Stimulated activated CD4-positive, alpha-beta T cell treated with anti-CD3 and anti-CD28 coated beads, TNF-alpha, amount 100 ng/mL, for 48 hours (primary cell): ENCODE measurements at regions not wholly inside any gene's neighbourhood (a gene's known extent, or its start where the extent isn't known, plus 50 kb on each side); places are given as distances from the start of the nearest gene placed in this dataset.

Experiments used
- DNase-seq, 3 donors: peaks; one replicate each; pipeline ENCODE4 v3.0.0-alpha.2; 2020; ENCODE audit warnings: low read depth in 3 of 3

- no peak for DNase-seq
These were observed 625.4 kb upstream of the FANCL start for GRCh38 chr2:58866527-58866926.

- DNase-seq: peak in 1 of 3 donors; percentile 3
These were observed 624.9 kb upstream of the FANCL start for GRCh38 chr2:58866040-58866439.

DNA sequence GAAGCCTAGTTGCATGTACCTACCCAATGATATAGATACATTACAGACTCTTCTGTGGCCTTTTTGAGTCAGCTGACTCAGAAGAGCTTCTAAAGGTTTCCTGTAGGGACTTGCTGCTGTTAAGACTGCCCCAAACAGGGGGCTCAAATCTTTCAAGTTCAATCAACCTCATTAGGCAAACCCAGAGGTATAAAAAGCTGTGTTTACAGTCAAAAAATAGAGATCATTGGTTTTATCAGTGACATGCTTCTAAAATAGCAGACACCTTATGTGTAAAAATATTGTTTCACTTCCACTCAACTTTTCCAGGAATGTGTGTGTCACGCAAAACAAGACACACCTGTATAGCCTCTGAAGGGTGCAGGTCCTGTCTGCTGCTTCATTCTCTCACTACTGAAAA is 624.3 kb upstream of the FANCL start:
- no peak for DNase-seq

- no peak for DNase-seq
These were observed 621.1 kb upstream of the FANCL start for GRCh38 chr2:58862244-58862643.

DNA sequence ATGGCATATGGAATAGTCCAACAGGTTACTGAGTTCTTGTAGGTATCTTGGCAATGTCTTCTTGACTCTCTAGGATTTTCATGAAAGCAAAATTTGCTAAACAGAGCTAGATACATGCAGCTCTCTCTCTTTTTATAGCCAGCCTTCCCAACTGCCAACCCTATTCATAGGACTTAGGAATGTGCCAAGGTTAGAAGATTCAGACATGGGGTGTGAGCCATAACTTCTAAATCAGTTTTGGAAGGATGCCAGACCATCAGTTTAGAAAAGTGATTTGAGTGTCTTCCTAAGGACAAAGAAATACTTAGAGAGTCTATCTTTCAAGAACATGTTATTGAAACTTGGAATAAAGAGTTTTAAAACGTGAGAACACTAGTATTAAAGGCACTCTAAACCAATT is 619.5 kb upstream of the FANCL start:
- DNase-seq: no peak

- DNase-seq: no peak
These were observed 615.0 kb upstream of the FANCL start for GRCh38 chr2:58856100-58856499.

DNA sequence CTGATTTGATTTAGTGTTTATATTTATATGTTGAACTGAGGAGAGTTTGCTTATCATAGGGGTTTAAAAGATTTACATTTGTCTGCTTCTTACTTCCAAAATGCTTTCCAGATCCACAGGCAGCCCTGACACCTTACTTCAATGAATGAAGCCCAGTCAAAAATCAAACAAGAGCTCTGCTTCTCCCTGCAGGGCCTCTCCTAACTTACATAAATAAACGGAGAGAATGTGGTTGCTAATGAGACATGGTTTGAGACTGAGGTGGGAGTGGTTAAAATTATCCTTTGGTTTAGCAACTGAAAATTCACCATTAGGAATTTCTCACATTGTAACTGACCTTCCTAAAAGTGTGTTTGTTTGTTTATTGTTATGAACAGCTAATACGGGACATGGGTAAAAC is 612.3 kb upstream of the FANCL start:
- DNase-seq: no peak

GRCh38 chr2:58852905-58853304 is 611.8 kb upstream of the FANCL start:
- no peak for DNase-seq

- DNase-seq: no peak
These were observed 611.1 kb upstream of the FANCL start for GRCh38 chr2:58852243-58852642.

- no peak for DNase-seq
These were observed 610.5 kb upstream of the FANCL start for GRCh38 chr2:58851598-58851997.

GRCh38 chr2:58845011-58845410 is 603.9 kb upstream of the FANCL start:
- no peak for DNase-seq

DNA sequence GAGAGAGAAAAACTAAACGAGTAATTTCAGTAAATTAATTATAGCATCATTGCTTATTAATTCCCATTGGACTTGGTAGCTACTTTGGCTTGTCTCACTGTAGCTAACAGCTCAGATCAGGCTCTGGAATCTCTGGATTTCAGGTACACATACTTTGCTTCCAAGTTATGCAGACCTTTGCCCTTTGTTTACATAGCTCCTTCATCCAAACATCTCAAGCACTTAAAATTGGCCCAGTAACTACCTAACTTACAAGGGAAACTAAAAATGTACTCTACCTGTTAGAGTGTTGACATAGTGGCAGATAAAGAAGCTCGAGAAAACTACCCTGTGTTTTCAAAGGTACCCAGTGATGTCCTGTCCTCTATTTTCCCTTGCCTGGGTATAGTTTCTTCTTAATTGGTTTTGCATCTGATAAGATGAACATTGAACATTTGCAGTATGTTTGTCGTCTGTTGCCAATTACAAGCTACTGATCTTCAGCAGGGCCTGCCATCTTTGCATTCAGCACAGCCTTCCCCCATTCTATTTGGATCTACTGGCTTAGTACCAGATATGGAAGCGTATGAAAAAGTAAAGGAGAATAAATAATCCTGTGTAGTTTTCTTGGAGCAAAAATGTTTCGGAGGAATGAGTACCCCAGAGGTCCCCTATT is 601.5 kb upstream of the FANCL start:
- DNase-seq: no peak

DNA sequence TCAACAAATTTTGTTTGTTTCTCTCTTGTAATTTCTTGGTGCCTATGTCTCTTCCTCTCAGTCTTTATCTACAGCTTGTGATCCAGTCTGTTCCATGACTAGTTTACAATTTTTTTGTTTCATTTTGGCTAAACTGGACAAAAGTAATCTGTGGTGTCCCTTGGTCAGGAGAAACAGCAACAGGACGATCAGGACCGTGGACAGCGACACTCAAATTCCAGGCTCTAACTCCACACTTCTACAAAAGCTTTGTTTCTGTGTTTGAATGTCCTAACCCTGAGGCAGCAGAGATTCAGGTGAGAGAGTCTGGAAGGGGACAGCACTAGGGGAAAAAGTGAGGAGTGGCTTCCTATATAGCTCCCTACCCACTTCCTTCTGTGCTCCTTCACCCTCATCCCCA is 593.3 kb upstream of the FANCL start:
- no peak for DNase-seq

GRCh38 chr2:58826795-58827194 is 585.7 kb upstream of the FANCL start:
- DNase-seq: no peak

GRCh38 chr2:58812771-58813344 is 571.7 kb upstream of the FANCL start:
- no peak for DNase-seq

- DNase-seq: no peak
These were observed 564.0 kb upstream of the FANCL start for GRCh38 chr2:58805126-58805525.

GRCh38 chr2:58803192-58803591 is 562.1 kb upstream of the FANCL start:
- DNase-seq: no peak

- DNase-seq: no peak
These were observed 559.8 kb upstream of the FANCL start for GRCh38 chr2:58800881-58801280.

DNA sequence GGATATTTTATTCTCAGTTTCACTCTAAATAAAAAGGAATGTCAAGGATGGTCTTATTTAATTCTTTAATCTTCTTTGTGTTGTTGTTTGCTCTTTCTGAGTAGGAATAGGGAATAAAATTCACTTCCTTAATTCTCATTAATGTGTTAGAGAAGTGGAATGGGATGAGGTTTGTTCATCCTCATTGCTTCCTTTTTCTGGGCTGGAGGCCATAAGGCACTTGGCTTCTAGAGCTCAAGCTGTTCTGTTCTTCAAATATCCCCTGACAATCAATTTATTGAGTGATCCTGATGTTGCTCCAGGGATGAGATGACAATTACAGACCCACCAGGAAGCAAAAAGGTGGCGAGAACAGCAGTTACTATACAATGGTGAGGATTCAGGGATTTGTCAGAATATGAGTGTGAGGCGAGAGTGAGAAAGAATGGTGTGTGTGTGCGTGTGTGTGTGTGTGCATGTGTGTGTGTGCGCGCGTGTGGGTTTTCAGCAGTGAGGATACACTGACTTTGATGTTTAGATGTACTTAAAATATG is 557.6 kb upstream of the FANCL start:
- no peak for DNase-seq

DNA sequence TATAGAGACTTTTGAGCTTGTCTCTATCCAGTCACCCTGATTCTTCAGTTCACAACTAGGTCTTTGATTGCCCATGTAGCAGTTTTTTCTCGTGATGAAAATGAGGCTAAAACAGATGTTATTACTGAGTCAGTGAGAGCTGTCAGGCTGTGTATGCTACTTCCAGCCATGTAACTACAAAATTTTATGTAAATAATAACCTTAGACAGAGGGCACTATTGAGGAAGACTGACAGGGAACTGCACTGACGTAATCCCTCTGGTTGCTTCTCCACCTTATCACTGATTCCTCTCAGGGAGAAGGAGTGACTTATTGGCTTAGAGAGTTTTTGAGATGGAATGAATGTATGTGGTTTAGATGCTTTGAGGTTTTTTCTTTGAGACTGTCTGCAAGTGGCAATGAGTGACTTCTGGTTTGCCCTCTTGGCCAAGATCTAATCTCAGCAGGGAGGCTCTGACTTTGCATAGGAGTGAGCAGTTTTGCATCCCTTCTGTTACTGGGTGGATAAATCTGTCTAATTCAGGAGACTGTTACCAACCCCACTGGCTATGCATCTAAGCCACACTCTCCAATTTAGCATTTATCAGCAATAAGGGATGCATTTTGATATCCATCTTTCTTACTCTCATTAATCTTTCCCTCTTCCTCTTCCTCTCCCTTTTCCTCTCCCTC is 555.2 kb upstream of the FANCL start:
- DNase-seq: no peak

DNA sequence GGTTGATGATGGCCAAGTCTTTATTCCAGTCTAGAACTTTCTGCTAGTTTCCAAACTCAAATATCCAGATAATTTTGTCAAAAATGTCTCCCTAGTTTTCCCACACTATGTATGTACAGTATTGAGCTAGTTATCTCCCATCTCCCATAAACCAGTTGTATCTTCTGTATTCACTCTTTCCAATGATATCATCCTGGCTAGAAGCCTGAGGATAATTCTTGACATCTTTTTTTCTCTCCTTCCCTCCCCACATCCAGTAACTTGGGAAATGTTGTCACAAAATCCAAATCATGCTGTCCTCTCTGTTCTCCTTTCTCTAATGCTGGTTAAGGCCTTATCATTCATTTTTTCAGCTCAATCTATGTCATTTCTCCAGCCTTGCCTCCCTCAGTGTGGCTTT is 553.8 kb upstream of the FANCL start:
- no peak for DNase-seq

- no peak for DNase-seq
These were observed 553.0 kb upstream of the FANCL start for GRCh38 chr2:58794103-58794502.

DNA sequence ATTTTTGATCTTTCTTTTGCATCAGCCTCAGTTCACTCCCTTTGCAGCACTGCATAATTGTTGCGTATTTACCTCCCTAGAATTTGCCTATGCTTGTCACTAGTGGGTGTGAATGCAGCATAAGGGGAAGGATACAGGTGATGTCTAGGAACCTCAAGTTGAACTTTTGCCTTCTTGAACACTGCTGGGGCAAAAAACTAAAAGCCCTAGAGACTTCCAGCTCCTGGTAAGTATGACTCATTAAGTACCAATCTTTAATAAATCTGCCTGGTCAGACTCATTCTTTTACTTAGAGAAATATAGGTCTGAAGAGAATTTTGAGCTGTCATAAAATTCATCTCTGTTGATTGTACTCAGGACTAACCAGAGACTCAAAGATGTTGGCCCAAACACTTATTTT is 547.3 kb upstream of the FANCL start:
- DNase-seq: no peak
